SU-DHL-6 (cell line): ENCODE measurements at regions not wholly inside any gene's neighbourhood (a gene's known extent, or its start where the extent isn't known, plus 50 kb on each side); places are given as distances from the start of the nearest gene placed in this dataset.

Experiments used
- H2AFZ ChIP-seq: fragments of 200-600 bp; sonication (generic); 2 replicates; pipeline ENCODE4 v1.6.1; 2014; ENCODE audit warnings: low read depth, mild to moderate bottlenecking, moderate library complexity, mixed read lengths, antibody characterized with exemption, low read length; ENCODE audit not compliant: severe bottlenecking
- H3F3A ChIP-seq: fragments of 200-600 bp; shearing (Covaris generic); 2 replicates; pipeline ENCODE4 v1.6.0; 2016; ENCODE audit warnings: antibody characterized with exemption, mild to moderate bottlenecking; ENCODE audit not compliant: insufficient read depth
- H3K27ac ChIP-seq: fragments of 200-600 bp; sonication (generic); 2 replicates; pipeline ENCODE4 v1.5.1; 2016; ENCODE audit warnings: low read depth, mild to moderate bottlenecking, low read length, moderate library complexity, mixed read lengths
- H3K27me3 ChIP-seq: fragments of 200-600 bp; sonication (generic), shearing (Covaris generic); 2 replicates; pipeline ENCODE4 v1.6.0; 2014; ENCODE audit warnings: mild to moderate bottlenecking, low read length
- H3K36me3 ChIP-seq: fragments of 200-600 bp; sonication (generic); 2 replicates; pipeline ENCODE4 v1.6.1; 2014; ENCODE audit warnings: mild to moderate bottlenecking, low read length, mixed read lengths
- H3K4me2 ChIP-seq: fragments of 300-600, 200-600 bp; shearing (Covaris generic), sonication (generic); 2 replicates; pipeline ENCODE4 v1.6.0; 2014; ENCODE audit warnings: low read length, low read depth, mild to moderate bottlenecking; ENCODE audit not compliant: poor library complexity, severe bottlenecking
- H3K4me3 ChIP-seq: fragments of 200-600 bp; sonication (generic); 2 replicates; pipeline ENCODE4 v1.5.1; 2014; ENCODE audit warnings: antibody characterized with exemption, low read length, mild to moderate bottlenecking, mixed read lengths; ENCODE audit not compliant: insufficient read depth, poor library complexity, severe bottlenecking
- H3K79me2 ChIP-seq: fragments of 200-600 bp; sonication (generic); 2 replicates; pipeline ENCODE4 v1.6.1; 2014; ENCODE audit warnings: mild to moderate bottlenecking, low read length, moderate library complexity; ENCODE audit not compliant: insufficient read depth
- H3K9ac ChIP-seq: fragments of 200-600 bp; sonication (generic); 2 replicates; pipeline ENCODE4 v1.7.0; 2014; ENCODE audit warnings: mild to moderate bottlenecking, low read length
- H3K9me2 ChIP-seq: fragments of 200-600 bp; sonication (generic); replicated peaks from 2 replicates; pipeline ENCODE4 v1.6.1; 2014; ENCODE audit warnings: low read length; ENCODE audit not compliant: insufficient read depth
- H3K9me3 ChIP-seq: fragments of 200-600 bp; sonication (generic); 2 replicates; pipeline ENCODE4 v1.6.1; 2014; ENCODE audit warnings: low read length, mixed read lengths; ENCODE audit not compliant: insufficient read depth
- H4K20me1 ChIP-seq: fragments of 200-600 bp; sonication (generic); 2 replicates; pipeline ENCODE4 v1.6.1; 2014; ENCODE audit warnings: low read depth, mild to moderate bottlenecking, antibody characterized with exemption, low read length, moderate library complexity, mixed read lengths
- EZH2phosphoT487 ChIP-seq: fragments of 200-600 bp; sonication (generic), shearing (Covaris generic); conservative IDR thresholded peaks from 2 replicates; pipeline ENCODE4 v1.6.1; 2018; ENCODE audit warnings: mild to moderate bottlenecking, antibody characterized with exemption, low read length, moderate library complexity, mixed read lengths
- TF ChIP-seq, protein P1 (sequence below): fragments of 200-600 bp; sonication (generic); IDR thresholded peaks from one replicate; pipeline ENCODE4 v1.5.1; 2017; ENCODE audit warnings: antibody characterized with exemption, mild to moderate bottlenecking, low read length, moderate library complexity; ENCODE audit not compliant: insufficient read depth, poor library complexity, severe bottlenecking

- no peaks in the 10 kb centered on the region for H4K20me1 ChIP-seq
- no peaks in the 10 kb centered on the region for H3K9me3 ChIP-seq
- no peaks in the 10 kb centered on the region for H3K79me2 ChIP-seq
- no peak overlapping the region for H3K9ac ChIP-seq
- H3K27me3 ChIP-seq: no peaks in the 10 kb centered on the region
- no peak overlapping the region for H3K4me3 ChIP-seq
- no peak overlapping the region for H3K4me2 ChIP-seq
- no peaks in the 10 kb centered on the region for H3K36me3 ChIP-seq
- no peak overlapping the region for H3K27ac ChIP-seq
- TF ChIP-seq, protein P1, sequence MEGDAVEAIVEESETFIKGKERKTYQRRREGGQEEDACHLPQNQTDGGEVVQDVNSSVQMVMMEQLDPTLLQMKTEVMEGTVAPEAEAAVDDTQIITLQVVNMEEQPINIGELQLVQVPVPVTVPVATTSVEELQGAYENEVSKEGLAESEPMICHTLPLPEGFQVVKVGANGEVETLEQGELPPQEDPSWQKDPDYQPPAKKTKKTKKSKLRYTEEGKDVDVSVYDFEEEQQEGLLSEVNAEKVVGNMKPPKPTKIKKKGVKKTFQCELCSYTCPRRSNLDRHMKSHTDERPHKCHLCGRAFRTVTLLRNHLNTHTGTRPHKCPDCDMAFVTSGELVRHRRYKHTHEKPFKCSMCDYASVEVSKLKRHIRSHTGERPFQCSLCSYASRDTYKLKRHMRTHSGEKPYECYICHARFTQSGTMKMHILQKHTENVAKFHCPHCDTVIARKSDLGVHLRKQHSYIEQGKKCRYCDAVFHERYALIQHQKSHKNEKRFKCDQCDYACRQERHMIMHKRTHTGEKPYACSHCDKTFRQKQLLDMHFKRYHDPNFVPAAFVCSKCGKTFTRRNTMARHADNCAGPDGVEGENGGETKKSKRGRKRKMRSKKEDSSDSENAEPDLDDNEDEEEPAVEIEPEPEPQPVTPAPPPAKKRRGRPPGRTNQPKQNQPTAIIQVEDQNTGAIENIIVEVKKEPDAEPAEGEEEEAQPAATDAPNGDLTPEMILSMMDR: no peak
- no peak overlapping the region for H2AFZ ChIP-seq
- H3F3A ChIP-seq: no peaks in the 10 kb centered on the region
- no peaks in the 10 kb centered on the region for H3K9me2 ChIP-seq
Observed at GRCh38 chr2:181330286-181330685, 126.9 kb upstream of the ITGA4 start.

- no peaks in the 10 kb centered on the region for H3K27me3 ChIP-seq
- no peak overlapping the region for H3K4me3 ChIP-seq
- no peaks in the 10 kb centered on the region for H4K20me1 ChIP-seq
- no peaks in the 10 kb centered on the region for H3K79me2 ChIP-seq
- H3K9me3 ChIP-seq: no peaks in the 10 kb centered on the region
- H3K9me2 ChIP-seq: no peaks in the 10 kb centered on the region
- H3K4me2 ChIP-seq: no peak overlapping the region
- H3F3A ChIP-seq: no peaks in the 10 kb centered on the region
- TF ChIP-seq EZH2phosphoT487: no peak
- TF ChIP-seq, protein P1: no peak
- H3K27ac ChIP-seq: no peak overlapping the region
- H3K36me3 ChIP-seq: no peaks in the 10 kb centered on the region
- no peak overlapping the region for H2AFZ ChIP-seq
- H3K9ac ChIP-seq: no peak overlapping the region
Observed at GRCh38 chr2:181332044-181332605, 125.1 kb upstream of the ITGA4 start.

- no peak for TF ChIP-seq EZH2phosphoT487
- TF ChIP-seq, protein P1: no peak
- Histone ChIP-seq H3K79me2 (no peaks in the 10 kb centered on the region), H2AFZ (no peak overlapping the region), H3K27ac (no peak overlapping the region), H3K36me3 (no peaks in the 10 kb centered on the region), H4K20me1 (no peaks in the 10 kb centered on the region), H3K4me2 (no peak overlapping the region), H3K4me3 (no peak overlapping the region), H3K9ac (no peak overlapping the region), H3K9me2 (no peaks in the 10 kb centered on the region), H3K27me3 (no peaks in the 10 kb centered on the region), H3F3A (no peaks in the 10 kb centered on the region), H3K9me3 (no peaks in the 10 kb centered on the region)
Observed at GRCh38 chr2:181334158-181334826, 122.9 kb upstream of the ITGA4 start.
